ENCODE measurements at regions not wholly inside any gene's neighbourhood (a gene's known extent, or its start where the extent isn't known, plus 50 kb on each side); places are given as distances from the start of the nearest gene placed in this dataset.
A peak's percentile ranks its signal among the peaks of the same experiment; 100 is the strongest.

DNA sequence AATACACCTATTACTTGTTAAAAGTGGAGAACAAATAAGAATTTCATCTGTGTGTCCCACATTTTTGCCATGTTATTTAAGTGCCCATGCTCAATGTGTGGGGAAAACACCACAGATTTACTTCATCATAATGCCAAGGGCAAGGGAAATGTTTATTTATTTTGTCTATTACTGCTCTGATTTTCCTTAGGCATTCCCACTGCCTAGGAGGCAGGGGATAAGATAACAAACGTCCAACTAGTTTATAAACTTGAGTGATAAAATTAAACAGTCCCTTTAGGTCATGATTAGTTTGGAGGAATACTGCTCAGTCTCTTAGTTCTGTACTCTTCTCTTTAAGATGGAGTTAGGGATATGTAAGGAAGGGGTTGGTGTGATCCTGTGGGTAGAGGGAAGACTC is 598.4 kb upstream of the MARCKS start:
- DNase-seq = no peak

DNA sequence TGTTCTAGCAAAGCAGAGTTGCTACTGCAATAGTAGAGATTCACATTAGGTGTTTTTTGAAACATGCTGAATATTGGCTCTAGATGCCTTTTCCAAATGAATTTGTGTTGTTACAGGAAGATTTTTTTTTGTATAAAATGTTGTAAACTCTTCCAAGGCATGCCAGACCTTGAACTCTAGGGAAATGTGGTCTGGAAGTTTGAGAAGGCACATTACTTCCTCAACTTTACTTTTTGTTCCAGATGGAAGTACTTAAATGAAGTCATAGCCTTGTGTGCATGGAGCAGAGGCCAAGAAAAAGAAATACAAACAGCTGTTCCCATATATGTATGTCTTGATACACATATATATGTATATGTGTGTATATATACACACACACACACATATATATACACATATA is 585.7 kb upstream of the MARCKS start:
- DNase-seq = peak; percentile 84

GRCh38 chr6:113276601-113277000 is 580.5 kb upstream of the MARCKS start:
- no peak for DNase-seq

GRCh38 chr6:113277111-113277510 is 580.0 kb upstream of the MARCKS start:
- DNase-seq = no peak

GRCh38 chr6:113281014-113281413 is 576.1 kb upstream of the MARCKS start:
- DNase-seq = no peak

- no peak for DNase-seq
Measured at GRCh38 chr6:113281431-113281830, 575.7 kb upstream of the MARCKS start.

GRCh38 chr6:113287396-113287795 is 569.7 kb upstream of the MARCKS start:
- no peak for DNase-seq

DNA sequence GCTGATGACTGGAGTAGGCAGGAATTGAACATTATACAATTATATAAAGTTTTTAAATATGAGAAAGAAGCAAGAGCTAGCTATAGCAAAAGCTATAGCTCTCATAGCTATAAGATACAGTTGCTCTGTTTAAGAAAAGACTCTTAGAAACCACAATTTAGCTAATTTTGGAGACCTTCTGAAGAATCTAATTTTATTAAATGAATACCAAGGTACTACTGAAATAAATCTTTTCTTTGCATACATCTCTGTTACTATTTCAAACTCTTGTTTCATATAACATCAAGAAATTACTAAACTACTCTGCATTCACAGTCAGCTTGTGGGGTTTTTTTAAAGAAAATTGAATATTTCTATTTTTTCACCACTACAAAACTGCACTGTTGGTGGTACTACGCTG is 568.7 kb upstream of the MARCKS start:
- no peak for DNase-seq

- DNase-seq = no peak
Measured at GRCh38 chr6:113289166-113289565, 568.0 kb upstream of the MARCKS start.

DNA sequence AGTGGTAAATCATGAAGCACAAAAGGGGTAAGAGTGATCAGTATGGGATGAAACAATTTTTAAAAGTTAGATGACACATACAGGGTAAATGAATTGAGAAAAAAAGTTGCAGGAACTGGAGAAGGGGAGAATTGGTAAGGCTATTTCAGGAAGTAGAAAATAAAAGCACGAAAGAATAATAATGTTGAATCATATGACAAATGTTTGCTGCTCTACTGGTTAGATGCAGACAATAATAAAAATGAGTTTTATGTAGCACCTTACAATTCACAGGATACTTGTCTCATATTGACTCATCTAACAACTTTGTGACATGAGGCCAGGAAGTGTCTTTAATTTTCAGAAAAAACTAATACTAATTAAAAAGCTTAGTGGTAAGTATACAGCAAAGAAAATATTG is 566.5 kb upstream of the MARCKS start:
- DNase-seq = no peak

GRCh38 chr6:113291751-113292445 is 565.2 kb upstream of the MARCKS start:
- peak; percentile 82 for DNase-seq

GRCh38 chr6:113292646-113293422 is 564.3 kb upstream of the MARCKS start:
- DNase-seq = peak; percentile 74

DNA sequence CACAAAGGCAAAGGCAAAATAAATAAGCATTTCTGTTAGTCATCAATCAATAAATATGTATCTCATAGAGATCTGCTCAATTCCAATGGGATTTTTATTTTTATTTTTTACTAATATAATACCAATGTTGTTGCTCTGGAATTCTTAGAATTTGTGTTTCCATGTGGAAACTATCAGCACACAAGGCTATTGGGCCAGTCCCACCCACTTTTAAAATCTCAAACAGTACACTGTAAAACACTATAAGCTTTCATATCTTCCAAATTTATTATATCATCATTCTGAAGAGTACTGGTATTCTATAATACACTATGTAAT is 563.8 kb upstream of the MARCKS start:
- no peak for DNase-seq

GRCh38 chr6:113299531-113299930 is 557.6 kb upstream of the MARCKS start:
- no peak for DNase-seq

GRCh38 chr6:113301651-113302050 is 555.5 kb upstream of the MARCKS start:
- DNase-seq = no peak

GRCh38 chr6:113304116-113304515 is 553.0 kb upstream of the MARCKS start:
- no peak for DNase-seq

- DNase-seq = no peak
Measured at GRCh38 chr6:113306552-113307145, 550.5 kb upstream of the MARCKS start.

- DNase-seq = no peak
Measured at GRCh38 chr6:113308266-113308665, 548.9 kb upstream of the MARCKS start.

DNA sequence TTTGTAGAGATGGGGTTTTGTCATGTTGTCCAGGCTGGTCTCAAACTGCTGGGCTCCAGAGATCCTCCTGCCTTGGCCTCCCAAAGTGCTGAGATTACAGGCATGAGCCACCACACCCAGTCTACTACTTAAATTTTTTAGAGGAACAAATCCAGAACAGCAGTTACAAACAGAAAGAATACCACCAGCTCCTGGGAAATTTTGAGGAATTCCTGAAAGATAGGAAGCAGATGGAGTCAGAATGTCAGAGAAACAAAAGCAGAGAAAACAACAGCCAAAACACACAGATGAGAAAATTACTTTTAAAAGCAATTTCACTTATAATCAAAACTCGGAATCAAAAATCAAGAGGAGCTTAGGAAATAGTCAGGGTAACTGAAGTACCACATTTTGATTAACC is 543.3 kb upstream of the MARCKS start:
- DNase-seq = no peak

DNA sequence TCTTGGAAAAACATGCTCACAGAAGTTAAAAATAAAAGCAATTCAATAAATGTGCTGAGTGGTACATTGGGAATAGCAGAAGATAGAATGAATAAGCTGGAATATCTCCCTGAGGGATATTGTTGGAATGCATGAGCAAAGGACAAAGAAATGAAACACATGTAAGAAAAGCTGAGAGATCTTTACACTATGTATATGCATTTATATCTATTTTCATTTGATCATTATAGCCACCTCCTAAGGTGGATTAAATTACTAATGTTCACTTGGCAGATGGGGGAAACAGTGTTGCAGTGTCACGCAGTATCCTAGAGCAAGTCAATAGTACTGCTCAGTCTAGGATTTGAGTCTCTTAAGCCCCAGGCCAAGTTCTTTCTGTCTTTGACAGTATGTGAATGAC is 542.0 kb upstream of the MARCKS start:
- DNase-seq = peak; percentile 53

- no peak for DNase-seq
Measured at GRCh38 chr6:113315879-113316278, 541.3 kb upstream of the MARCKS start.

DNA sequence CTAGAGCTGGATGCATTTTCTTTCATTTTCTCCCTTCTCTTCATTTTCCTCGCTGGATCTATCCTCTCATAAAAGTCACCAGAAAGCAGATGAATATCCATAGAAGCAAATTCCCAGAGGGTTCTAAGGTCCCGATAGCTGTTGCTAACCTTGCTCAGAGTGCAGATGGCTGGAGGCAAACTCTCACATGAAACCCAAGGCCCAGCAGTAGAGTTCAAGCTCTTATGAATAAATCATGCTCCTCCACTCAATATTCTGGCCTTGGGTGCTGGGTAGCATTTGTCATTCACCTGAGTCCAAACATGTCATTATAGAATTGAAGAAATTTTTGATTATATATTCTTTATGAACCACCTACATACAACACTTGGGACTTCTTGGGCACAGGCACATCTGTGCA is 539.7 kb upstream of the MARCKS start:
- DNase-seq = no peak

GRCh38 chr6:113317891-113318574 is 539.1 kb upstream of the MARCKS start:
- no peak for DNase-seq

DNA sequence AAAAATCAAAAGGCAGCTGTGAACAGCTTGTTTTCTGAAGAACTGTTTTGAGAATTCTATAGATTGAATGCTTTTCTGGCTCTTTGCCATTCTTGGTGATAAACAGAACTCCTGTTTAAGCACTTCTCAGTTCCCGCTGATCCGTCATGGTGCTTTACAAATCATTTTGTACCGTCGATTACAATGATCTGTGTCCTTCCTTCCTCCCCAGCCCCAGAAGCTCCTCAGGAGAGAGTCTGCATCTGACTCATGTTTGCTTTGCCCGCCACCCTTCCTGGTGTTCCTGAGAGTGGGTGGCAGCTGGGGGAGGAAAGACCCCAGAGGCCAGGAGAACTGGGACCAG is 538.6 kb upstream of the MARCKS start:
- no peak for DNase-seq

Data from hindlimb muscle (tissue), 1 donor.